Neural cell (in vitro differentiated cells): ENCODE measurements at regions not wholly inside any gene's neighbourhood (a gene's known extent, or its start where the extent isn't known, plus 50 kb on each side); places are given as distances from the start of the nearest gene placed in this dataset.

Experiments used
- POLR2AphosphoS5 ChIP-seq: IDR thresholded peaks from 2 replicates; pipeline ENCODE4 v1.6.1; 2012
- TAF1 ChIP-seq: IDR thresholded peaks from 2 replicates; pipeline ENCODE4 v1.6.1; 2012; ENCODE audit warnings: low read depth

- TF ChIP-seq POLR2AphosphoS5 (no peak), TAF1 (no peak)
Measured at GRCh38 chr3:117434661-117435412, 725.3 kb downstream of the TUSC7 start.
